Thoracic aorta (tissue), 2 donors: ENCODE measurements at regions not wholly inside any gene's neighbourhood (a gene's known extent, or its start where the extent isn't known, plus 50 kb on each side); places are given as distances from the start of the nearest gene placed in this dataset.

Source experiments
- ATAC-seq: fragments of 150-250 bp; one replicate; pipeline ENCODE4 v1.8.0; 2017; ENCODE audit warnings: low read depth; ENCODE audit not compliant: insufficient number of reproducible peaks, low FRiP score
- DNase-seq: peaks from one replicate; pipeline ENCODE4 v3.0.0-alpha.2; 2020; ENCODE audit warnings: low spot score
- H3K27ac ChIP-seq, 2 donors: fragments of 200-600 bp; sonication (generic); 1 replicate in 1 of 2; 2 replicates in 1 of 2; pipeline ENCODE4 v1.5.1; 2016; ENCODE audit warnings: mild to moderate bottlenecking in 2 of 2, moderate library complexity in 2 of 2
- H3K27me3 ChIP-seq: fragments of 200-600 bp; sonication (generic); replicated peaks from 2 replicates; pipeline ENCODE4 v1.6.0; 2016; ENCODE audit warnings: mild to moderate bottlenecking; ENCODE audit not compliant: insufficient read depth
- H3K36me3 ChIP-seq: fragments of 200-600 bp; sonication (generic); one replicate; pipeline ENCODE4 v1.5.1; 2016
- H3K4me1 ChIP-seq, 2 donors: fragments of 200-600 bp; sonication (generic); 1 replicate in 1 of 2; 2 replicates in 1 of 2; pipeline versions ENCODE4 v1.5.1 to v1.6.0; 2016; ENCODE audit warnings: low read depth in 2 of 2, mild to moderate bottlenecking in 1 of 2; ENCODE audit not compliant: control insufficient read depth in 1 of 2
- H3K4me3 ChIP-seq: fragments of 200-600 bp; sonication (generic); 2 replicates; pipeline ENCODE4 v1.5.1; 2016; ENCODE audit warnings: mild to moderate bottlenecking
- H3K9me3 ChIP-seq: fragments of 200-600 bp; sonication (generic); 2 replicates; pipeline ENCODE4 v1.5.1; 2016
- CTCF ChIP-seq: fragments of 200-600 bp; sonication (generic); IDR thresholded peaks from one replicate; pipeline ENCODE4 v1.5.1; 2019; ENCODE audit warnings: antibody characterized with exemption

- Histone ChIP-seq H3K27ac (no peak overlapping the region), H3K4me3 (no peak overlapping the region), H3K36me3 (no peaks in the 10 kb centered on the region), H3K27me3 (no peaks in the 10 kb centered on the region), H3K9me3 (no peaks in the 10 kb centered on the region), H3K4me1 (no peaks in the 10 kb centered on the region)
- DNase-seq (no peak), ATAC-seq (no peak)
- no peak for TF ChIP-seq CTCF
These were observed 210.3 kb upstream of the SUCLG2 start for GRCh38 chr3:67864587-67865183.

- no peak for TF ChIP-seq CTCF
- no peaks in the 10 kb centered on the region for H3K9me3 ChIP-seq
- peaks cover 0 to 3% of the 10 kb centered on the region in 2 donors for H3K4me1 ChIP-seq
- no peaks in the 10 kb centered on the region for H3K36me3 ChIP-seq
- no peak for ATAC-seq
- no peak for DNase-seq
- H3K4me3 ChIP-seq, result no peak overlapping the region
- no peak overlapping the region for H3K27ac ChIP-seq
- H3K27me3 ChIP-seq, result no peaks in the 10 kb centered on the region
These were observed 209.5 kb upstream of the SUCLG2 start for GRCh38 chr3:67863869-67864268.

GRCh38 chr3:67860429-67860828 lies 206.0 kb upstream of the SUCLG2 start:
- H3K27me3 ChIP-seq, result no peaks in the 10 kb centered on the region
- H3K4me1 ChIP-seq, result peaks cover 0 to 11% of the 10 kb centered on the region in 2 donors
- DNase-seq (no peak), ATAC-seq (no peak)
- H3K9me3 ChIP-seq, result no peaks in the 10 kb centered on the region
- H3K27ac ChIP-seq, result no peak overlapping the region
- TF ChIP-seq CTCF, result no peak
- H3K4me3 ChIP-seq, result no peak overlapping the region
- H3K36me3 ChIP-seq, result no peaks in the 10 kb centered on the region

GRCh38 chr3:67858492-67858891 lies 204.1 kb upstream of the SUCLG2 start:
- Histone ChIP-seq H3K4me1 (peaks cover 0 to 11% of the 10 kb centered on the region in 2 donors), H3K4me3 (no peak overlapping the region), H3K9me3 (no peaks in the 10 kb centered on the region), H3K36me3 (no peaks in the 10 kb centered on the region), H3K27ac (no peak overlapping the region), H3K27me3 (no peaks in the 10 kb centered on the region)
- DNase-seq (no peak), ATAC-seq (no peak)
- TF ChIP-seq CTCF, result no peak

- Histone ChIP-seq H3K9me3 (no peaks in the 10 kb centered on the region), H3K4me1 (peaks cover 0 to 11% of the 10 kb centered on the region in 2 donors), H3K27ac (no peak overlapping the region), H3K27me3 (no peaks in the 10 kb centered on the region), H3K36me3 (no peaks in the 10 kb centered on the region), H3K4me3 (no peak overlapping the region)
- no peak for DNase-seq
- no peak for TF ChIP-seq CTCF
- no peak for ATAC-seq
These were observed 202.3 kb upstream of the SUCLG2 start for GRCh38 chr3:67856718-67857117.
